ENCODE measurements at regions not wholly inside any gene's neighbourhood (a gene's known extent, or its start where the extent isn't known, plus 50 kb on each side); places are given as distances from the start of the nearest gene placed in this dataset.

DNA sequence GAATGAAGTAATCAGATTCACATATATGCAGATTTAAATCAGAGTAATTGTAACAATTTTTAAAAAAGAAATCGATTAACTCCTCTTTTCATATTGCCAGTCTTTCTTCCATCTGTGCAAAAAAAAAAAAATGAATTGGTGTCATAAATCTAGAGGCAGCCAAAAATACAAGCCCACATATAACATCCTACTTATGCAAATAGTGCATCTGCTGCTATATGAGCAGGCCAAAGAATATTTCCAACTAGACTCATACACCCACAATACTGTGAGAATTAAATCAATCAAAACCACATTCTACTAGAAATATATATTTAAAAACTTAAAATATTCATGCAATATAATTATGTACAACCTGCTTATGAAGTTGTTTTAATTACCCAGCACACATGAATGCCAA, 298.1 kb upstream of the TRAM1L1 start:
- no peaks in the 10 kb centered on the region for H4K20me1 ChIP-seq (ENCODE audit: insufficient read depth)
- no peaks in the 10 kb centered on the region for H3F3A ChIP-seq (ENCODE audit: insufficient read depth, low read length, poor library complexity, severe bottlenecking)
- H2AFZ ChIP-seq (ENCODE audit: low read depth, low read length), result no peak overlapping the region
- H3K27me3 ChIP-seq (ENCODE audit: insufficient read depth, low read depth, low read length), result no peaks in the 10 kb centered on the region
- TF ChIP-seq MXI1 (conservative IDR thresholded peaks at IDR 0.05; ENCODE audit: poor library complexity, severe bottlenecking) (no peak), SMC3 (conservative IDR thresholded peaks at IDR 0.05; ENCODE audit: poor library complexity) (no peak), EZH2 (IDR thresholded peaks at IDR 0.05; ENCODE audit: borderline replicate concordance, insufficient read depth, low read length, poor library complexity, severe bottlenecking) (no peak), EP300 (conservative IDR thresholded peaks at IDR 0.05; ENCODE audit: poor library complexity, severe bottlenecking) (no peak), TAF1 (IDR thresholded peaks at IDR 0.05; ENCODE audit: low read depth) (no peak), POLR2AphosphoS5 (IDR thresholded peaks at IDR 0.05) (no peak), RAD21 (conservative IDR thresholded peaks at IDR 0.05) (no peak)
- TF ChIP-seq, protein P1, sequence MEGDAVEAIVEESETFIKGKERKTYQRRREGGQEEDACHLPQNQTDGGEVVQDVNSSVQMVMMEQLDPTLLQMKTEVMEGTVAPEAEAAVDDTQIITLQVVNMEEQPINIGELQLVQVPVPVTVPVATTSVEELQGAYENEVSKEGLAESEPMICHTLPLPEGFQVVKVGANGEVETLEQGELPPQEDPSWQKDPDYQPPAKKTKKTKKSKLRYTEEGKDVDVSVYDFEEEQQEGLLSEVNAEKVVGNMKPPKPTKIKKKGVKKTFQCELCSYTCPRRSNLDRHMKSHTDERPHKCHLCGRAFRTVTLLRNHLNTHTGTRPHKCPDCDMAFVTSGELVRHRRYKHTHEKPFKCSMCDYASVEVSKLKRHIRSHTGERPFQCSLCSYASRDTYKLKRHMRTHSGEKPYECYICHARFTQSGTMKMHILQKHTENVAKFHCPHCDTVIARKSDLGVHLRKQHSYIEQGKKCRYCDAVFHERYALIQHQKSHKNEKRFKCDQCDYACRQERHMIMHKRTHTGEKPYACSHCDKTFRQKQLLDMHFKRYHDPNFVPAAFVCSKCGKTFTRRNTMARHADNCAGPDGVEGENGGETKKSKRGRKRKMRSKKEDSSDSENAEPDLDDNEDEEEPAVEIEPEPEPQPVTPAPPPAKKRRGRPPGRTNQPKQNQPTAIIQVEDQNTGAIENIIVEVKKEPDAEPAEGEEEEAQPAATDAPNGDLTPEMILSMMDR (IDR thresholded peaks at IDR 0.05; ENCODE audit: poor library complexity, severe bottlenecking), result no peak
- TF ChIP-seq, protein P2, sequence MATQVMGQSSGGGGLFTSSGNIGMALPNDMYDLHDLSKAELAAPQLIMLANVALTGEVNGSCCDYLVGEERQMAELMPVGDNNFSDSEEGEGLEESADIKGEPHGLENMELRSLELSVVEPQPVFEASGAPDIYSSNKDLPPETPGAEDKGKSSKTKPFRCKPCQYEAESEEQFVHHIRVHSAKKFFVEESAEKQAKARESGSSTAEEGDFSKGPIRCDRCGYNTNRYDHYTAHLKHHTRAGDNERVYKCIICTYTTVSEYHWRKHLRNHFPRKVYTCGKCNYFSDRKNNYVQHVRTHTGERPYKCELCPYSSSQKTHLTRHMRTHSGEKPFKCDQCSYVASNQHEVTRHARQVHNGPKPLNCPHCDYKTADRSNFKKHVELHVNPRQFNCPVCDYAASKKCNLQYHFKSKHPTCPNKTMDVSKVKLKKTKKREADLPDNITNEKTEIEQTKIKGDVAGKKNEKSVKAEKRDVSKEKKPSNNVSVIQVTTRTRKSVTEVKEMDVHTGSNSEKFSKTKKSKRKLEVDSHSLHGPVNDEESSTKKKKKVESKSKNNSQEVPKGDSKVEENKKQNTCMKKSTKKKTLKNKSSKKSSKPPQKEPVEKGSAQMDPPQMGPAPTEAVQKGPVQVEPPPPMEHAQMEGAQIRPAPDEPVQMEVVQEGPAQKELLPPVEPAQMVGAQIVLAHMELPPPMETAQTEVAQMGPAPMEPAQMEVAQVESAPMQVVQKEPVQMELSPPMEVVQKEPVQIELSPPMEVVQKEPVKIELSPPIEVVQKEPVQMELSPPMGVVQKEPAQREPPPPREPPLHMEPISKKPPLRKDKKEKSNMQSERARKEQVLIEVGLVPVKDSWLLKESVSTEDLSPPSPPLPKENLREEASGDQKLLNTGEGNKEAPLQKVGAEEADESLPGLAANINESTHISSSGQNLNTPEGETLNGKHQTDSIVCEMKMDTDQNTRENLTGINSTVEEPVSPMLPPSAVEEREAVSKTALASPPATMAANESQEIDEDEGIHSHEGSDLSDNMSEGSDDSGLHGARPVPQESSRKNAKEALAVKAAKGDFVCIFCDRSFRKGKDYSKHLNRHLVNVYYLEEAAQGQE (IDR thresholded peaks at IDR 0.05; ENCODE audit: borderline replicate concordance), result no peak
- H3K9me2 ChIP-seq (ENCODE audit: insufficient read depth, low read length), result no peaks in the 10 kb centered on the region
- no peak overlapping the region for H3K9ac ChIP-seq (ENCODE audit: low read length)
- no peak overlapping the region for H3K4me3 ChIP-seq (ENCODE audit: low read length)
- no peak overlapping the region for H3K4me2 ChIP-seq (ENCODE audit: low read length)
- H3K36me3 ChIP-seq (ENCODE audit: insufficient read depth, low read length), result no peaks in the 10 kb centered on the region
- H3K9me3 ChIP-seq (ENCODE audit: low read length), result no peaks in the 10 kb centered on the region
- no peaks in the 10 kb centered on the region for H3K79me2 ChIP-seq (replicated peaks; ENCODE audit: insufficient read depth, low read length)
- no peak overlapping the region for H3K27ac ChIP-seq (ENCODE audit: low read length)

DNA sequence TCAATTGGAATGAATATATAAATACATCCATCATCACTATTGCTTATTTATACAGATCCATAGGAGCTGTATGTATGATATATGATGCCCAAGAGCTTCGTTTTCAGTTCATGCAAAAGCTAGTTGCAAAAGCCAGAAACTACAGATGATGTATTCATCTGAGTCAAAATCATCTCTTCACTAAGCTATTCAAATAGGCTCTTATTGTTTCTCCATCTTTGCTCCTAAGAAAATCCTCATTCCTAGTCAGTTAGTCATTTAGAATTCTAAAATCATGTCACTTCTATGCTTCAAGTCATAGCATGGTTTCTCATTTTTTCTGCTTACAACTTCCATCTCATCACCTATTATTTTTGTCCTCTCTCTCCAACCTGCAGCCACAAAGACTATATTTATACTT, 300.1 kb upstream of the TRAM1L1 start:
- no peaks in the 10 kb centered on the region for H3K79me2 ChIP-seq (replicated peaks; ENCODE audit: insufficient read depth, low read length)
- TF ChIP-seq, protein P1 (IDR thresholded peaks at IDR 0.05; ENCODE audit: poor library complexity, severe bottlenecking), result no peak
- TF ChIP-seq SMC3 (conservative IDR thresholded peaks at IDR 0.05; ENCODE audit: poor library complexity) (no peak), MXI1 (conservative IDR thresholded peaks at IDR 0.05; ENCODE audit: poor library complexity, severe bottlenecking) (no peak), RAD21 (conservative IDR thresholded peaks at IDR 0.05) (no peak), TAF1 (IDR thresholded peaks at IDR 0.05; ENCODE audit: low read depth) (no peak), POLR2AphosphoS5 (IDR thresholded peaks at IDR 0.05) (no peak), EP300 (conservative IDR thresholded peaks at IDR 0.05; ENCODE audit: poor library complexity, severe bottlenecking) (no peak), EZH2 (IDR thresholded peaks at IDR 0.05; ENCODE audit: borderline replicate concordance, insufficient read depth, low read length, poor library complexity, severe bottlenecking) (no peak)
- TF ChIP-seq, protein P2 (IDR thresholded peaks at IDR 0.05; ENCODE audit: borderline replicate concordance), result no peak
- no peaks in the 10 kb centered on the region for H3K9me2 ChIP-seq (ENCODE audit: insufficient read depth, low read length)
- H3K9me3 ChIP-seq (ENCODE audit: low read length), result no peaks in the 10 kb centered on the region
- no peak overlapping the region for H2AFZ ChIP-seq (ENCODE audit: low read depth, low read length)
- H3K27me3 ChIP-seq (ENCODE audit: insufficient read depth, low read depth, low read length), result no peaks in the 10 kb centered on the region
- no peak overlapping the region for H3K4me3 ChIP-seq (ENCODE audit: low read length)
- no peak overlapping the region for H3K4me2 ChIP-seq (ENCODE audit: low read length)
- H3K27ac ChIP-seq (ENCODE audit: low read length), result peak overlapping the region; percentile 17
- H3K36me3 ChIP-seq (ENCODE audit: insufficient read depth, low read length), result no peaks in the 10 kb centered on the region
- H3F3A ChIP-seq (ENCODE audit: insufficient read depth, low read length, poor library complexity, severe bottlenecking), result no peaks in the 10 kb centered on the region
- H4K20me1 ChIP-seq (ENCODE audit: insufficient read depth), result no peaks in the 10 kb centered on the region
- H3K9ac ChIP-seq (ENCODE audit: low read length), result no peak overlapping the region
